CD14-positive monocyte (primary cell): ENCODE measurements at regions not wholly inside any gene's neighbourhood (a gene's known extent, or its start where the extent isn't known, plus 50 kb on each side); places are given as distances from the start of the nearest gene placed in this dataset.

Experiments
- DNase-seq, 3 donors: peaks; one replicate each; pipeline ENCODE4 v3.0.0-alpha.2; 2011 to 2022
- H2AFZ ChIP-seq: 2 replicates; pipeline ENCODE4 v1.6.0; 2012; ENCODE audit warnings: mild to moderate bottlenecking, low read depth, low read length, inconsistent platforms; ENCODE audit not compliant: insufficient read depth, poor library complexity, severe bottlenecking
- H3K27ac ChIP-seq, 2 donors: 1 replicate in 1 of 2; 2 replicates in 1 of 2; pipeline ENCODE4 v1.5.1; 2012 to 2013; ENCODE audit warnings: low read length in 2 of 2, control low read depth in 1 of 2, inconsistent platforms in 1 of 2, low read depth in 1 of 2, mild to moderate bottlenecking in 1 of 2
- H3K27me3 ChIP-seq, 2 donors: one replicate each; pipeline versions ENCODE4 v1.6.0 to v1.6.1; 2011 to 2013; ENCODE audit warnings: low read length in 2 of 2; ENCODE audit not compliant: control insufficient read depth in 2 of 2, insufficient read depth in 2 of 2
- H3K36me3 ChIP-seq, 2 donors: replicated peaks in 1 of 2; 1 replicate in 1 of 2; 2 replicates in 1 of 2; pipeline versions ENCODE4 v1.5.1 to v1.6.1; 2012 to 2013; ENCODE audit warnings: low read length in 2 of 2, control low read depth in 1 of 2, inconsistent platforms in 1 of 2, mild to moderate bottlenecking in 1 of 2; ENCODE audit not compliant: insufficient read depth in 2 of 2, control insufficient read depth in 1 of 2
- H3K4me1 ChIP-seq, 2 donors: 1 replicate in 1 of 2; 2 replicates in 1 of 2; pipeline versions ENCODE4 v1.5.1 to v1.6.1; 2012 to 2013; ENCODE audit warnings: low read length in 2 of 2, control low read depth in 1 of 2, inconsistent platforms in 1 of 2, mild to moderate bottlenecking in 1 of 2, moderate library complexity in 1 of 2; ENCODE audit not compliant: insufficient read depth in 2 of 2, control insufficient read depth in 1 of 2
- H3K4me2 ChIP-seq: replicated peaks from 2 replicates; pipeline ENCODE3; 2012; ENCODE audit warnings: low read length, moderate library complexity, mild to moderate bottlenecking; ENCODE audit not compliant: poor library complexity, severe bottlenecking; ENCODE audit errors: extremely low read depth
- H3K4me3 ChIP-seq, 3 experiments: fragments of 200-600 bp in 1 of 3; sonication (generic) in 1 of 3; replicated peaks in 1 of 3; 1 replicate in 2 of 3; 2 replicates in 1 of 3; pipeline ENCODE4 v1.5.1; 2011 to 2013; ENCODE audit warnings: low read length in 3 of 3, mild to moderate bottlenecking in 3 of 3, control low read depth in 2 of 3, low read depth in 2 of 3, inconsistent platforms in 1 of 3, moderate library complexity in 1 of 3
- H3K79me2 ChIP-seq: 2 replicates; pipeline ENCODE4 v1.6.0; 2012; ENCODE audit warnings: mild to moderate bottlenecking, control low read depth, inconsistent platforms, low read length, moderate library complexity; ENCODE audit not compliant: insufficient read depth
- H3K9ac ChIP-seq: 2 replicates; pipeline ENCODE4 v1.6.0; 2017; ENCODE audit warnings: low read length, mild to moderate bottlenecking; ENCODE audit not compliant: insufficient read depth, poor library complexity, severe bottlenecking
- H3K9me3 ChIP-seq, 2 donors: replicated peaks in 1 of 2; 1 replicate in 1 of 2; 2 replicates in 1 of 2; pipeline versions ENCODE4 v1.5.1 to v1.6.1; 2012 to 2013; ENCODE audit warnings: low read length in 2 of 2, control low read depth in 1 of 2; ENCODE audit not compliant: control insufficient read depth in 1 of 2, insufficient read depth in 1 of 2
- H4K20me1 ChIP-seq: 2 replicates; pipeline ENCODE4 v1.6.0; 2012; ENCODE audit warnings: mild to moderate bottlenecking, low read length, control low read depth, moderate library complexity; ENCODE audit not compliant: insufficient read depth
- H3K27ac Mint-ChIP-seq, 7 donors: one replicate each; pipeline ENCODE4 v1.8.0; 2020; ENCODE audit warnings: mild to moderate bottlenecking in 7 of 7, mixed read lengths in 7 of 7, moderate library complexity in 6 of 7, inconsistent platforms in 2 of 7
- H3K27me3 Mint-ChIP-seq, 3 donors: one replicate each; pipeline ENCODE4 v1.8.0; 2021 to 2022; ENCODE audit warnings: low read depth in 3 of 3, mild to moderate bottlenecking in 3 of 3, mixed read lengths in 3 of 3, moderate library complexity in 3 of 3, inconsistent platforms in 1 of 3
- H3K36me3 Mint-ChIP-seq, 2 donors: one replicate each; pipeline ENCODE4 v1.8.0; 2020; ENCODE audit warnings: mixed read lengths in 2 of 2, inconsistent platforms in 1 of 2, mild to moderate bottlenecking in 1 of 2
- H3K4me1 Mint-ChIP-seq: one replicate; pipeline ENCODE4 v1.8.0; 2020; ENCODE audit warnings: mild to moderate bottlenecking, mixed read lengths
- H3K4me3 Mint-ChIP-seq, 2 donors: one replicate each; pipeline ENCODE4 v1.8.0; 2020; ENCODE audit warnings: mild to moderate bottlenecking in 2 of 2, mixed read lengths in 2 of 2, moderate library complexity in 1 of 2
- H3K9me3 Mint-ChIP-seq, 7 donors: one replicate each; pipeline ENCODE4 v1.8.0; 2020 to 2022; ENCODE audit warnings: mixed read lengths in 7 of 7, mild to moderate bottlenecking in 6 of 7, moderate library complexity in 6 of 7, inconsistent platforms in 2 of 7
- WGBS: methylation state at CpG from one replicate; pipeline ENCODE4 v1.1.5; 2013; ENCODE audit warnings: missing lambda C conversion rate; ENCODE audit not compliant: insufficient coverage; 5-methylcytosine and 5-hydroxymethylcytosine counted together
- intact Hi-C, 2 donors: fragments of 100-400 bp; cut with micrococcal nuclease; formaldehyde crosslinking; loops; one replicate each; pipeline versions ENCODE4 v1.15.0 to v1.15.1; 2023
- TF ChIP-seq, protein P1 (sequence below): fragments of 200-600 bp; IDR thresholded peaks from one replicate; pipeline ENCODE4 v1.8.0; 2022; ENCODE audit warnings: antibody characterized with exemption, mild to moderate bottlenecking

DNA sequence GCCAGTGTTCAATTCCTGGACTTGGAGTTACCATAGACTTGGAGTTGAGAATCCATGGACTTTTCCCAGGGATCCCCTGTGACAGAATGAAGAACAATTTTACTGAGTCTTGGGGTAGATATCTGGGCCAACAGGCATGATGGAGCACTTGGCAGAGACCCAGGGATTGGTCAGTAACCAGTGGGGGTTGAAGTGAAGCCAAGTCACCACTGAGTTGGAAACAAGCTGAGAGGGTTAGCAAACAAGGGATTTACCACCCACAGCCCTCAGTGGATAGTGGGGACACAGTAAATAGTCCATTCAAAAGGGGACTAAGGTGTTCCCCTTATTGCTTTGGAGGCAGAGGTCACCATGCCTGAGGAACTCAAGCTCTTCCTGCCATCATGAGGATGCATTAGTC lies 281.7 kb downstream of the PPP1R2C start:
- Histone ChIP-seq H3K79me2 (no peaks in the 10 kb centered on the region), H3K9ac (no peak overlapping the region), H3K9me3 (no peaks in the 10 kb centered on the region), H3K4me1 (no peaks in the 10 kb centered on the region), H3K27me3 (no peaks in the 10 kb centered on the region), H3K27ac (no peak overlapping the region), H3K36me3 (no peaks in the 10 kb centered on the region), H2AFZ (no peak overlapping the region), H3K4me3 (no peak overlapping the region), H4K20me1 (no peaks in the 10 kb centered on the region), H3K4me2 (no peak overlapping the region)
- H3K9me3 Mint-ChIP-seq: peaks cover 0 to 7% (median 4%) of the 10 kb centered on the region in 7 donors
- H3K27ac Mint-ChIP-seq: no peak overlapping the region
- DNase-seq: no peak
- H3K27me3 Mint-ChIP-seq: peaks cover 0 to 1% (median 0%) of the 10 kb centered on the region in 3 donors
- no peaks in the 10 kb centered on the region for H3K4me1 Mint-ChIP-seq
- H3K4me3 Mint-ChIP-seq: no peak overlapping the region
- TF ChIP-seq, protein P1, sequence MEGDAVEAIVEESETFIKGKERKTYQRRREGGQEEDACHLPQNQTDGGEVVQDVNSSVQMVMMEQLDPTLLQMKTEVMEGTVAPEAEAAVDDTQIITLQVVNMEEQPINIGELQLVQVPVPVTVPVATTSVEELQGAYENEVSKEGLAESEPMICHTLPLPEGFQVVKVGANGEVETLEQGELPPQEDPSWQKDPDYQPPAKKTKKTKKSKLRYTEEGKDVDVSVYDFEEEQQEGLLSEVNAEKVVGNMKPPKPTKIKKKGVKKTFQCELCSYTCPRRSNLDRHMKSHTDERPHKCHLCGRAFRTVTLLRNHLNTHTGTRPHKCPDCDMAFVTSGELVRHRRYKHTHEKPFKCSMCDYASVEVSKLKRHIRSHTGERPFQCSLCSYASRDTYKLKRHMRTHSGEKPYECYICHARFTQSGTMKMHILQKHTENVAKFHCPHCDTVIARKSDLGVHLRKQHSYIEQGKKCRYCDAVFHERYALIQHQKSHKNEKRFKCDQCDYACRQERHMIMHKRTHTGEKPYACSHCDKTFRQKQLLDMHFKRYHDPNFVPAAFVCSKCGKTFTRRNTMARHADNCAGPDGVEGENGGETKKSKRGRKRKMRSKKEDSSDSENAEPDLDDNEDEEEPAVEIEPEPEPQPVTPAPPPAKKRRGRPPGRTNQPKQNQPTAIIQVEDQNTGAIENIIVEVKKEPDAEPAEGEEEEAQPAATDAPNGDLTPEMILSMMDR: no peak
- H3K36me3 Mint-ChIP-seq: no peaks in the 10 kb centered on the region
- intact Hi-C loops: no loop called here

GRCh38 chrX:42495139-42495538 lies 282.8 kb downstream of the PPP1R2C start:
- no peaks in the 10 kb centered on the region for H3K36me3 ChIP-seq
- Mint-ChIP-seq H3K27me3 (peaks cover 0 to 1% (median 0%) of the 10 kb centered on the region in 3 donors), H3K4me3 (no peak overlapping the region), H3K9me3 (peaks cover 0 to 7% (median 4%) of the 10 kb centered on the region in 7 donors), H3K27ac (no peak overlapping the region), H3K36me3 (no peaks in the 10 kb centered on the region), H3K4me1 (no peaks in the 10 kb centered on the region)
- intact Hi-C loops: no loop called here
- no peak overlapping the region for H3K27ac ChIP-seq
- no CpG with 5 or more reads among the region's 7 CpGs for WGBS
- no peak overlapping the region for H3K4me3 ChIP-seq
- H3K27me3 ChIP-seq: no peaks in the 10 kb centered on the region
- H3K4me1 ChIP-seq: no peaks in the 10 kb centered on the region
- H3K4me2 ChIP-seq: no peak overlapping the region
- no peak for DNase-seq
- H4K20me1 ChIP-seq: no peaks in the 10 kb centered on the region
- no peak overlapping the region for H3K9ac ChIP-seq
- TF ChIP-seq, protein P1: no peak
- H3K9me3 ChIP-seq: no peaks in the 10 kb centered on the region
- no peaks in the 10 kb centered on the region for H3K79me2 ChIP-seq
- H2AFZ ChIP-seq: no peak overlapping the region
